Neural progenitor cell (in vitro differentiated cells): ENCODE measurements at regions not wholly inside any gene's neighbourhood (a gene's known extent, or its start where the extent isn't known, plus 50 kb on each side); places are given as distances from the start of the nearest gene placed in this dataset.

ENCODE experiments used
- CTCF ChIP-seq: fragments of 200-600 bp; sonication (generic); IDR thresholded peaks from 2 replicates; pipeline ENCODE4 v1.5.1; 2017; ENCODE audit warnings: antibody characterized with exemption, mild to moderate bottlenecking
- EZH2 ChIP-seq: fragments of 200-600 bp; sonication (generic); IDR thresholded peaks from 2 replicates; pipeline ENCODE4 v1.6.1; 2017; ENCODE audit warnings: antibody characterized with exemption, mild to moderate bottlenecking, moderate library complexity

- no peak for TF ChIP-seq EZH2
- no peak for TF ChIP-seq CTCF
These were observed 293.3 kb upstream of the RORA start for GRCh38 chr15:61522411-61522810.
